GM21367 (cell line): ENCODE measurements at regions not wholly inside any gene's neighbourhood (a gene's known extent, or its start where the extent isn't known, plus 50 kb on each side); places are given as distances from the start of the nearest gene placed in this dataset.

Source experiments
- ATAC-seq: cut with Tn5 transposase; IDR thresholded peaks from one replicate; pipeline ENCODE4 v1.9.1; 2021; ENCODE audit not compliant: unreplicated experiment

DNA sequence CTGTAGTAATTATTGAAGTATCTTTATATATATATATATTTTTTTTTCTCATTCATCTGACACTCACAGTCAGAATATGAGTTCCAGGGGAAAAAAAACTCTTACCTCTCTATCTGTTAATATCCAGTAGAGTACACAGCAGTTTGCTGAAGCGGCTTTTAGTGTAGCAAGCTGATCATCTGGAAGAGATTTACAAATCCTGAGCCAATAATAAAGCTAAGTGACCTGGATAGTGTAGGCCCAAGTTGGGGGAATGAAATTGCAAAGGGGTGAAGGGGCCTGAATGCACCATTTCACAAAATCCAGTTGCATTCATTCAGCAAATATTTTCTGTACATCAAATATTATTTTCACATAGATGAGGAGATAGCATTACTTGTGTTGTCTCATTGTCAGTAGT lies 234.6 kb upstream of the FLRT2 start:
- no peak for ATAC-seq

DNA sequence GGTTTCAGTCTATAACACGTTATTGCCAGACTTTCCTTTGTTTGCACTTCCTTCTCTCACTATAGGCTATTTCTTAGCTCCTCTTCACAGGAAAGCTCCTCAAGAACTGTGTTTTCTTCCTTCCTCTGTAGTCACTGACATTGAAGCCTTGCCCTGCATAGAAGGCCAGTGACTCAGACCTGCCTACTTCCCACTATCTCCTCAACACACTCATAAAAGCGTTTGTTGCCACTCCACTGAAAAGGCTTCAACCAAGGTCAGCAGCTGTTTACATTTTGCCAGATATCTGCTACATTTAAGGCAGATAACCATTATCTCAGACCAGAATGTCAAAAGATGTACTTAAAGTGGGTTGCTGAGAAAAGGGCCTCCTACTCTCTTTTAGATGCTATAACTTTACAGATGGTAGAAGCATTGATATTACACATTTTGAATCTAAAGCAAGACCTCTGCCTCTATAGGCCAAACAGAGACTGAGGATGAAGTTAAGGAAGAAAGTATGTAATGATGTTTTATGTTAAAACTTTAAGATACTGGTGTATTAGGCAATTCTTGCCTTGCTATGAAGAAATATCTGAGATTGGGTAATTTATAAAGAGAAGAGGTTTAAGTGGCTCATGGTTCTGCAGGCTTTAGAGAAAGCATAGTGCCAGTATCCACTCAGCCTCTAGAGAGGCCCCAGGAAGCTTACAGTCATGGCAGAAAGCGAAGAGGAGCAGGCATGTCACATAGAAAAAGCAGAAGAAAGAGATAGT lies 233.3 kb upstream of the FLRT2 start:
- ATAC-seq = no peak

DNA sequence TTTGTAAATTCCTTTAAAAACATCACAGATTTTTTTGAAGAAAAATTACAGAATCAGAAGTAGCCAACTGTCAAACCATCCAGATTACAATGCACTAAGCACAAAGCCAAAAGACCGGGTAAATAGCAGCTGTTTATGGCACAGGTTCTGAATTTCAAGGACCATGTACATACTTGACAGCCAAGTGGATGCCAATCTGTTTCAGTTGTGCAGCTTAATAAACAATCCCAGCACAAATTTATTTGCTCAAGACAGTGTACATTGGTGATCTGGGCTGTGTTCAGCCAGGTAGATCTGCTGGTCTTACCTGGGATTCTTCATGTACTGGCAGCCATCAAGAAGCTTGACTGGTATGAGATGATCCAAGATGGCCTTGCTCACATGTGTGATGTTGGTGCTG lies 229.8 kb upstream of the FLRT2 start:
- no peak for ATAC-seq

DNA sequence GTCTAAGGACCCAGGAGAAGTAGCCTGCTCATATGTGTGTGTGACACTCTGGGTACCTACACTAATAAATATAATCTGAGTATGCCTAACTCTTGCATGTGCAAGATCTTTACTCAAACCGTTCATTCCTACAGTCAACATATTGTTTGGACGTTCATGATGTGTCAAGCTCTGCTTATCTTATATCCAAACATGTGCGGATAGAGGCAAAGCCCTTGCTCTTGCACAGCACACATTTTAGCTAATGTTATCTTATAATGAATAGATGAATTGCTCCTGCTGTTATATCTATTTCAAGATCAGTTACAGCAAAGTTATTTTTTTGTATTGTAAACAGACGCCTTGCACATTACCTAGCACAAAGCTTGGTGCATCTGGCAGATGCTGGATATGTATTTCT lies 228.4 kb upstream of the FLRT2 start:
- no peak for ATAC-seq

DNA sequence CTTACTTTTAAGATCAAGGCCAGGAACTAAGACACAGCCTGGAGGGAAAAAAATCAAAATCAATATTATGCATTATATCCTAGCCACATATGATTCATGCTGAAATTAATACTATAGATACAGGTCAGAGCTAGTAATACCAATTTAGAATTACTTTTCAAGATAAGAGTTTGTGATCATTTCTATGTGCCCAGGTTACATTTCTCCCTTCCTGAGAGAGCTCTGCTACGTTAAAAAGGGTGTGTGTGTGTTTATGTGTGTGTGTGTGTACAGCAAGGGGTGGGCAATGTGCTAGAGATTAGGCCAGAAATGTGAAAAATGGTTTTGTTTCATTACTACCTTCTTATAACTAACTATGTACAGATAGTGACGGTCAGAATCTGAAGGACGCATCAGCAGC lies 223.9 kb upstream of the FLRT2 start:
- ATAC-seq = no peak

DNA sequence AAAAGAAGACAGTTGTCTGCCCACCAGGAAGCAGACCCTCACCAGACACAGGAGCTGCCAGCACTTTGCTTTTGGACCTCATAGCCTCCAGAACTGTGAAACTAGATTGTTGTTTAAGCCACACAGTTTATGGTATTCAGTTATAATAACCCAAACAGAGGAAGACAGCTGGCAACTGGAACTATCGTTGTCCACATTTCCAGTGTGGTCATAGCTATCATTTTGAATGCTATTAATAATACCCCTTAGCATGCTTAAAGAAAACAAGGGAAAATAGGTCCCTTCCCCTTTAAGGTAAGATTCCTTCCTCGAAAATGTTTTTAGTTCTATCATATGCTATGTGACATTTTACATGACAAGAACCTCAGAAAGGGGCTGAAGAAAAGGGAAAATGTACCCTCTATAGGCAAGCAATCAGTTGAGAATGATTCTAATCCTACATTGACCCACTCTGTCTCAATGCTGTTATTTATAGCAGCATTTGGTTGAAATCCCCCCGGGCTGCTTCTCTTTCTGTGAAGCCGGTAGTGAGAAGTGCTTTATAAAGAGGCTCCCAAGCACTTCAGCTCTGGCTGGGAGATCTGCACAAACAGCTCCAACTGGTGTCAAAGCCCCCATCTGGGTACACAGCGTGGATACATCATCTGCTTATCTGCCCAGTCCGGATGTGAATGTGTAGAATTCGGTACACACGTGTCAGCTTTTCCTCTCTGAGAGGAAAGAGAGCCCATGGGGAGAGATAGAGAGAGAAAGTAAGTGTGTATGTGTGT lies 221.2 kb upstream of the FLRT2 start:
- no peak for ATAC-seq

DNA sequence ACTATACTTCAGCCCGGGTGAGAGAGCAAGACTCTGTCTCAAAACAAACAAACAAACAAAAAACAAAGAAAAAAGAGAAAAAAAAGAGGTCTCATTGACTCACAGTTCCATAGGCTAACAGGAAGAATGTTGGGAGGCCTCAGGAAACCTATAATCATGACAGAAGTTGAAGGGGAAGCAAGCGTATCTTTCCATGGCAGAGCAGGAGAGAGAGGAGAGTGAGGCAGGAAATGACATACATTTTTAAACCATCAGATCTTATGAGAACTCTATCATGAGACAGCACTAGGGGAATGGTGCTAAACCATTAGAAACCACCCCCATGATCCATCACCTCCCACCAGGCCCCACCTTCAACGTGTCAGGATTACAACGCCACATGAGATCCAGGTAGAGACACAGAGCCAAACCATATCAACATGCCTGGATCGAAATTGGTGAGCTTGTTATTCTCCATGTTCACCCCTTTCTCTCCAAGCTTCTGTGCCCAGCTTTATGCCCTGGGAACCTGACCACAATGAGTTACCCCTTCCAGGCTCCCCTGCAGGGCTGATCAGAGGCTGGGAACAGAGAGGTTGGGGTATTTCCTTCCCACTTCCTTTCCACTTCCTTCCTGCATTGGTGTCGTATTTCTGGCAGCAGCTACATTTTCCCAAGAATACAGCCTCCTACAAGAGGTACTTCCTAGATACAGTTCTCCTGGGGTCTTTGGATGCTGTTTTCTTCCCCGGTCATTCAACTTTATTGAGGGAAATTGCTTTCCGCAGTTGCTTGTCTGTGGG lies 219.3 kb upstream of the FLRT2 start:
- no peak for ATAC-seq

DNA sequence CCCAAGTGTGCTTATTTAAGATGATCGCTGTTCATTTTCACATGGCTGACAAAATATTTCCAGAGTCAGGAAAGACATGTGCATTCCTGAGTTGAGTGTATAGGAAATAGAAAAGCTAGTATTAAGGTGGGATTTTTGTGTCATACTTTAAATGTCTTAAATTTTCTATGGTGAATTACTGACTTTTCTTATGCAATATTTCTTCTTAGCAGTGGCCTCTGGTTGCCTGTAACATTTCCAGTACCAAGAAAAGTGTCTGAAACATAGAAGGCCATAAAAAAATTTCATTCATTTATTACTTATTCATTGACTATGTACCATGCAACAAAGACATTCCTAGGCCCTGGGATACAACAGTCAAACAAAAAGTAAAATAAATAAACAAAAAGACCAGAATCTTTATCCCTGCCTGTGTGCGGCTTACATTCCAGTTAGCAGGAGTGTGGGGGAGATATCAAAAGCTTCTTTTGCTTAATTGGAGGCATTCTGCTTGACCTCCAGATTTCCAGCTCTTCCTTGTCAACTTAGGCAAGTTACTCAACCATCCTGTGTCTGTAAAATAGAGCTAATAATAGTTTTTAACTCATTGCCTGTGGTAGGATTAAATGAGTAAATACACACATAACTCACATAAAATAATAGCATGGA lies 216.3 kb upstream of the FLRT2 start:
- no peak for ATAC-seq

DNA sequence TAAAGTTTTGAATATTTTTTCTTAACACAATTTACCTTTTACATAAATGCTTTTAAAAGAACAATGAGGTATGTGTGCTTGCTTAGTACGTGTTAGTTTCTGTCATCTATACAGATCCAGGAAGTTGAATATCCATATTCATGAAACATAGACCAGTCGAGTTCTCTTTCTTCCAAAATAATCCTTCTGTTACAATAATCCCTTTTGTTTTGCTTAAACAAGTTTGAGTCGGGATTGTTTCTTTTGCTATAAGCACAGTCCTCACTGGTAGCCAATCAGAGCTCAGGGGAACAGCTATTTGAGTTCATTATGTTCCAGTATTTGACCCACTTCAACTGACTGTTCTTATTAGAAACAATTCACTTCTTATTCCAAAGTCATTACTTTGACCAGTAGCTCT lies 214.7 kb upstream of the FLRT2 start:
- ATAC-seq = no peak

DNA sequence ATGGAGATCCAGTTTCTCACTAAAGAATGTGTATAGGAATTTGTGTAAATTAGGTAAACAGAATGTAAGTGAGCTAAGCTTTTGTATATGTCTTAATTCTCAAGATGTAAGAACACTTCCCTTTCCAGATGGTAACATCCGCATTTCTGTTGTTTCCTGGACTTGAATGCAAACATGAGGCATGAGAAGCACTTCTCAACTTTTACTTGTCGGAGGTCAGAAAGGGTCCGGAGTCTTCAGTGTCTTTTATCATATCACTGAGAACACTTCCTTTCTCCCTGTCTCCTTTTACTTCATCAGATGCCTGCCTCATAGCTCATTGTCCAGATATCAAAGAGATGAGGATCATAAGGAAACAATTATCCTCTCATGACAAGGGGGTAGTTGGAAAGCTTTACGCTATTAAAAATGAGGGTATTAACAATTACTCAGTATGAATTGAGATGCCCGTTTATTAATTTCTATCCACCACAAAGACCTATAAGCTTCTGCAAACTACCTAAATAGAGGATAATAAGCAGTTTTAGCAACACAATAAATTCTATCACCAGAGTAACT lies 214.1 kb upstream of the FLRT2 start:
- no peak for ATAC-seq

DNA sequence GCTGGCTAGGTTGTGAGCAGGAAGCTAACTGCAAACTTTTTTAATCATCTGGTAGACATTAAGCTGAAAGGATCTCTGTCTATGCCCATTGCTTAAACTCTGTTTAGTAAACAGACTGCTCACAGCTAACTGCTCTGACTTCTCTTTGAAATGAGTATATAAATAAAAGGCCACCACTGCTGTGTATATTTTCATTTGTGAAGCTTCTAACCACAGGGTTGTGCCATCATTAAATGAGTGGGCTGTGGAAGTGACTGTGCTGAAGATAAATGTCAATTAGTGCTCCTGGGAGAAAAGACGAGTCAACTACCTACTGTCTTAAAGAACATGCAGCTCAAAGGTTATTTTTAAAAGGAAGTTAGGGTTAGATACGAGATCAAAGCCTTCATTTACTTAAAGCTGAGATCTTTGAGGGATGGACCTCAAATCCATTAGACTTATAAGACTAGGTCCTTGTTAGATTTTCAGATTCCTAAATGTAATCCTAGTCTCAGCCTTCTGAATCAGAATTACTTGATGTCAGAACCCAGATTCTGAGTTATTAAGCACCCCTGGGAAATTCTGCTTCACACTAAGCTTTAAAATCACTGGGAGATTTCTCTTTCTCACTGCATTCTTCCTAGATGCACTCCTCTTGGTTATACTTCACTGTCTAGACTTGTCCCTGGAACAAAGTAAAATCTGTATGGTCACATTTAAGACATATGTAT lies 213.1 kb upstream of the FLRT2 start:
- ATAC-seq = no peak

DNA sequence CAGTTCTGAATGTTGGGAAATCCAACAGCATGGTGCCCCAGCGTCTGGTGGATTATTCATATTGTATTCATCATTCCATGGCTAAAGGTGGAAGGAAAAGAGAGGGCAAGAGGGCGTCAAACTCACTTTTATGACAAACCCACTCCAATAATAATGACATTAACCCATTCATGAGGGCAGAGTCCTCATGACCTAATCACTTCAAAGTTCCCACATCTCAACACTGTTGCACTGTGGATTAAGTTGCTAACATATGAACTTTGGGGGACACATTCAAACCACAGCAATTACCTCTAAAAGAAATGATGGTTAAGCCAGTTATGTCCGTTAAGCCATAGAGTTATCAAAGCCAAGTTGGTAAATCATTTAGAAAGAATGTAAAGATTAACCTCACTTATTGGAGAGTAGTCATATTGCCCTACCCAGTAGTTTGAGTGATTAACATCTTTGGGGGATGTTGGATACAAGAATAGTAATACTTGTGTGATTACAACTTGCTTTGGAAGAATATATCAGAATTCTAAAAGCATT lies 212.4 kb upstream of the FLRT2 start:
- ATAC-seq = no peak

DNA sequence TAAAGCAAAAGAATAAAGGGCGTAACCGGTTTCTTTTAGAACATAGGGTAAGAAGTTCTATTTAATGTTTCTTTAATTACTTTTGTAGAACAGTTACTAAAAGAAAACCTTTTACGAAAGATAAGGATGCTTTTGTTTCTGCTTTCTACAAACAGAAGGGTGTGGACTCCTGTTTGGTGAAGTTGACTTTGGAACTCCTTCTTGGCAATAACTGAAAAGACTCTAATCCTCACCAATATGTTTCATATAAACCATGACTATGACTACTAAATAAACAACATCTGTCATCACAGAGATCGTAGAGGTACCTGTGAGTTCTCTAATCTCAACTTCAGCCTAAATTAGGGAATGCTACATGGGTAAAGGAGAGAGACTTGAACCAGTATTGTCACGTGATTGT lies 210.8 kb upstream of the FLRT2 start:
- ATAC-seq = no peak

DNA sequence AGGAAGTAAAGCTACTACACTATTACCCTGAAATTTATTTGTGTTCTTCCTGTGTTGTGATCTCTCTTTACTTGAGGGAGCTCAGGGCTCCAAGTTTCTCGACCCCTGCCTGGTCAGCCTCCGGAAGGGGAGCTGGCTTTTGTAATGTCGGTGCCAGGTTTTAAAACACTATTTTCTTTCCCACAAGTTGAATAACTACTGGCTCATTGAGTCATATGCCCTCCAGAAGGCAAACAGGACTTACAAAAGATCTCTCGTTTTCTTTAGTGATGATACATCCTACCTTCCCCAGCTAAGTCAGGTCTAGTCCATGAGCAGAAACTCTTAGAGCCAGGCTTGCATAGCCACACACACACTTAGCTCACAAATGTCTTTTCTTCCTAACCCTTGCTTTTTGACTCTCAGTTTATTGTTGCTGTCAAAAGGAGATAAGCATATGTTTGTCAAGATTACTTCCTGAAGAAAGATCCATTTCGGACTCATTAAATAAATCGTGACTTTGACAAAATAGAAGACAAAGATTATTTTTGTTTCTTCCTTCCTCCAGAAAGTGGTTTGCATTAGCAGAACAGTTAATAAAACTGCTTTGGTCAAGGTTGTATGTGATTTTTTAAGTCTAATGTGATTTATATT lies 209.8 kb upstream of the FLRT2 start:
- ATAC-seq = no peak

DNA sequence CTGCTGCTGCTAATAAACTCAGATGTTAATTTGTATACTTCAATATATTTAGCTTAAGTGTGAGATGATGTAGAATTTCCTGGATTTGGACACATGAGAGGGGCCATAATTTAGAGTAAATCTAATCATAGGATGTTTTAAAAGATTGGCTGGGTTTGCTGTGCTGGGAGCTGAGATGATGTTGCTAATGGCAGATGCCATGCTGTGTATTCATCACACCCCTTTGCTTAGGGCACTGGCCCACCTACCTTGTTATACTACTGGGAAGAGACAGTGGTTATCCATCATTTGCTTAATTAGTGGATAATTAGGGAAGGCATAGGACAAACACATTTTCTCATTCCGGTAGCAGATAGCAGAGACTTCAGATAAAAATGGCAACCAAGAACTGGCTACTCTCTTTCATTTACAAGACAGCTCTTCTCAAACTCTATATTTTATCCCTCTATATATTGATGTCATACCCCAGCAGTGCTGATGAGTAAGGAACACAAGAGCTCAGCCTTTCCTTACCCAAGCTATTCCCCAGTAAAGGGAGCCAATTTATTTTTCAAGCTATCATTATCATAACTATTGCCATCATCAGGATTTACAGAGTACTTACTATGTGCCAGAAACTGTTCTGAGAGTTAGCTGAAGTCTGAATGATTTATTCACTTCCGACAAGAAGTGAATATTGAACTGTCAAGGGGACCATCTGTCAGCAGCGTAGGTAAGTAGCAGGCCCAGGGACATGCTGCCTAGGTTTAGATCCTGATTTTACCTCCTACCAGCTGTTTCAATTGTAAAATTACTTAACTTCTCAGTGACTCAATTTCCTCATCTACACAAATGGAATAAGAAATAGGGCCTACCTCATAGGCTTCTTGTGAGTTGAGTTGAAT lies 204.6 kb upstream of the FLRT2 start:
- ATAC-seq = no peak

DNA sequence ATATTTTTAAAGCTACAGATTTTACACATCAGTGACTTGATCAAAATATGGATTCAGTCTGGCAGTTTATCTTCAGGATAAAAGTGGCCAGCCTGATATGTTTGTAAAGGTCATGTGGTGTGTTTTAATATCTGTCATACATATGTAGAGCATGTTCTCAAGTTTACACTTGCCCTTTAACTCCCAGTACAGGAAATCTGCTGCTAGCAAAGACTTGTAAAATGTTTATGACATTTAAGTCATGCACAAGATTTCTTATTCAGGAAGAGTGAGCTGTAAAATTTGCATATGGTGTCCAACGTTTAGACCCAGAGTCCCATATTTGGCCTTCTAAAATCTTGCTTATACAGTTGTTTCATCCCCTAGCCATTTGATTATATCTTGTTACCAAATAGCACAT lies 197.5 kb upstream of the FLRT2 start:
- ATAC-seq = no peak

DNA sequence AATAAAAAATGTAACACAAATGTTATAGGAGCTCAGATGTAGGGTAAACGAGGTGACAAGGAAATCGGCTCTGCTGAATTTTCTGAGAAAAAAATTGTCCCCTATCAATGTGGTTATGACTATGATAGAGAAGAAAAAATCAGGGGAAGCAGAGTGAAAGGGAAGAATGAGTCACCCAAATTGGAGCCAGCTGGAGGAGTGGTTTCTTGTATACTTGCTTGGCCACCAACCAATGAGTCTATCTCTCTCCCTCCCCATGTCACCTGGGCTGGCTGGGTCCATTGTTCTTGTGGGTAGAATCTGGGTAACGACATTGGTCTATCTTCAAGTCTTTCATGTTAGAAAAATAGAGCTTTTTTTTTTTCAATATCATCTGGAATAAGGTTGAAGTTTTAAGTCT lies 196.6 kb upstream of the FLRT2 start:
- no peak for ATAC-seq

DNA sequence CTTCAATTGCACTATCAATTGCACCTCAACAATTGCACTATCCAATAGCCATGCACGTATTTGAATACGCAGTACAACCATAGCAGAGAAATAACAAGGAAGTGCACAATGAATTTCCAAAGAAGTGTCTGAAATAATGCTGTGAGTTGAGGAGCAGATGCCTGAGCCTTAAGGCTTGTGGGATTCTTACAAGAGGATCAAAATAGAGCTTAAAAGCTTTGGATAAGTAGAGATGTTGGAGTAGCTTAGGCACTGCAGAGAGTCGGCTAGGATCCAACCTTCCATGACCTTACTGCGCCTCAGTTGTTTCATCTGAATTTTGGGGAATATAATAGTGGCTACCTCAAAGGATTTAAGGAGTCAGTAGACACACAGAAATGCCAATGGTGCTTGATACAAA lies 196.1 kb upstream of the FLRT2 start:
- no peak for ATAC-seq

DNA sequence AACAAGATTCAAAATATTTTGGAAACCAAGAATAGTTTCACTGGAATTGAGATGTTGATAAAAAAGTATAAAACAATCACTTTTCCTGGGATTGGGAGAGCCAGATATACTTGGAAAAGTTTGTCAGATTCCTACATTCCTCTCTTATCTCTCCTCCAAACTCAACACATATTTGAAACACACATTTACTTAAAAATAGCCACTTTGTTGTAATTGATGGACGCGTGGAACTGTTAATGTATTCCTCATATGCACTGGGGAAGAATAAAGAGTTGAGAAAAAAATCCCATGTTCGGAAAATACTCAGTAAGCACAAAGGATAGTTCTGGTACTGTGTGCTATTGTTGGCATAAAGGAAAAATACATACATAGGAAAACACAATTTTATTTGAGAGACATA lies 195.6 kb upstream of the FLRT2 start:
- ATAC-seq = no peak
